GM12874 (cell line): ENCODE measurements at regions not wholly inside any gene's neighbourhood (a gene's known extent, or its start where the extent isn't known, plus 50 kb on each side); places are given as distances from the start of the nearest gene placed in this dataset.

Experiments
- TF ChIP-seq, protein P1 (sequence below): IDR thresholded peaks from 2 replicates; pipeline ENCODE4 v1.5.1; 2011; ENCODE audit warnings: low read depth, mild to moderate bottlenecking, control low read depth, low read length, moderate library complexity; ENCODE audit not compliant: insufficient read depth

DNA sequence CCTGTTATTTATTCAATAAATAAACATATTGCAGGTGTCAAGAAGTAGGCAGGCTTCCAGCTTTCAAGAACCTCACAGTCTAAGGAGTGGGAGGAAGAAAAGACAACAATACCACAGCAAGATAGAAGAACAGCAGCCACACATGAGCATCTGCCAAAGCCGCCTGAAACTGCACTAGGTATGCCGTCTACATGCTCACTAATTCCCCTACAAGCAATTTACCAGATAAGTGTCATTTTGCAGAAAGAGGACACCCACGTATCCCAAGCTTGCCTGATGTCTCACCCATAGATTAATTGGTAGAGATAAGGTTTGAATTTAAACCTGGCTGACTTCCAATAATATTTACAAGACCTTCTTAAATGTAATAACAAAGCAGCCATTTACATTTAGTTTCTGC is 439.4 kb upstream of the CPEB2 start:
- TF ChIP-seq, protein P1, sequence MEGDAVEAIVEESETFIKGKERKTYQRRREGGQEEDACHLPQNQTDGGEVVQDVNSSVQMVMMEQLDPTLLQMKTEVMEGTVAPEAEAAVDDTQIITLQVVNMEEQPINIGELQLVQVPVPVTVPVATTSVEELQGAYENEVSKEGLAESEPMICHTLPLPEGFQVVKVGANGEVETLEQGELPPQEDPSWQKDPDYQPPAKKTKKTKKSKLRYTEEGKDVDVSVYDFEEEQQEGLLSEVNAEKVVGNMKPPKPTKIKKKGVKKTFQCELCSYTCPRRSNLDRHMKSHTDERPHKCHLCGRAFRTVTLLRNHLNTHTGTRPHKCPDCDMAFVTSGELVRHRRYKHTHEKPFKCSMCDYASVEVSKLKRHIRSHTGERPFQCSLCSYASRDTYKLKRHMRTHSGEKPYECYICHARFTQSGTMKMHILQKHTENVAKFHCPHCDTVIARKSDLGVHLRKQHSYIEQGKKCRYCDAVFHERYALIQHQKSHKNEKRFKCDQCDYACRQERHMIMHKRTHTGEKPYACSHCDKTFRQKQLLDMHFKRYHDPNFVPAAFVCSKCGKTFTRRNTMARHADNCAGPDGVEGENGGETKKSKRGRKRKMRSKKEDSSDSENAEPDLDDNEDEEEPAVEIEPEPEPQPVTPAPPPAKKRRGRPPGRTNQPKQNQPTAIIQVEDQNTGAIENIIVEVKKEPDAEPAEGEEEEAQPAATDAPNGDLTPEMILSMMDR, result no peak

DNA sequence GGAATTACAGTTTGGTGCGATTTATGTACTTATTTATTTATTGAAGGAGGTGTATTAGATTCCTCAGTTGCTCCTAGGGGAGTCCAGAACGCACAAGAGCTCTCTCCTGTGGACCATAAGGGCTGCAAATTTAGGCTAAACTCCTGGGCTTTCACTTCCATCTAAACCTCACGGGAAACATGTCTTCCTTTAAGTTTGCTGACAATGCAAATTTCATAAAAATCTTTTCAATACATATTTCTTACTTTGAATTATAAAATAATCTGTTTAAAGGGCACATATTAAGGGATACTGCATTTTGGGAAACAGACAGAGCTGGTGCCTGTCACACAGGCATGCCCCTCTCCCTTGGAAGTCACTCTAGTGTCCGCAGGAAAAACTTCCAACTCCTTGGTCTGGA is 438.0 kb upstream of the CPEB2 start:
- TF ChIP-seq, protein P1, result no peak

DNA sequence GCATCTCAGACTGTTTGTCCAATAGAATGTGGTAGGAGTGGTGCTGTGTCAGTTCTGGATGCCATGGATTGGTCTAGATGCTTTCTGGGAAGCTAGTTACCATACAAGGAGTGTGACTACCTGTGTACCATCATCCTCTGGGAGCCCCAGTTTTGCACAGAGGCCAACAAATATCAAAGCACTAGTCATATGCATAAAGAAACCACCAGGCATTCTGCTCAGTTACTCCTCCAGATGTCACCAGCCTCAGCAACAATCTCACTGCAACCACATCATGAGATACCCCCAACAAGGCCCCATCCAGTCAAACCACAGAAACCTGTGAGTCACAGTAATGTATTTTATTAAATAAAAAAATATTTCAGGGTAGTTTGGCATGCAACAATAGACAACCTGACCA is 435.8 kb upstream of the CPEB2 start:
- TF ChIP-seq, protein P1, result no peak

DNA sequence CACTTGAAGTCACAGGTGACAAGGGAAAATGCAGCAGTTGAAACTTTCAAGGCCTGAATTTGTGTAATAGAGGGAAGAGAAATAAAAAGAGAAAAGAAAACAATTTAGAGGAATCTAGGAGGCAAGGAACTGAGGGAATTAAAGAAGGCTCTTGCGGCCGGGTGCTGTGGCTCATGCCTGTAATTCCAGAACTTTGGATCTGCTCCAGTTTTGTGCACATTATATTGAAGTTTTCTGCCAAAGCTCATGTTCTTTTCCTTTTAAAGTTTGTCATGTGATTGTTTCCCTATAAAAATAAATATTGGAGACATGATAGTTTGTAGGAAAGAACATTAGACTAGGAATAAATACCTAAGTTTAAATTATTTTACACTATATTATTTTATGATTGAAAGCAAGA is 433.9 kb upstream of the CPEB2 start:
- TF ChIP-seq, protein P1, result no peak

DNA sequence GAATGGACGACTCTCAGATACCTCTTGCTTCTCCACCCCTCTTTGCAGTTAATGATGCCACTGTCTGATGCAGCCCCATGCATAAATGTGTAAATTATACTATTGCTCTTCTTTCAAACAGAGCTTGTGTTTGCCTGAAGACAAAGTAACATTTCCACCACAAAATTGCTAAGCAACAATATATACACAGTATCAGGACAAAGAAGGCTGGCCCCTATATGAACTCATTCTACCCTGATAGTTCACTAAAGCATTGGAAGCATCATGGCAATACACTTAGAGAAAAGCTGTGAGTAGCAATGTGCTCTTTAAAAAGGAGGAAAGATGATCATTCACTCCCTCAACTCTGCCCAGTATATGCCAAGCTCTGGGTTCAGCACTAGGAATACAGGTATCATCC is 427.0 kb upstream of the CPEB2 start:
- TF ChIP-seq, protein P1, result no peak

DNA sequence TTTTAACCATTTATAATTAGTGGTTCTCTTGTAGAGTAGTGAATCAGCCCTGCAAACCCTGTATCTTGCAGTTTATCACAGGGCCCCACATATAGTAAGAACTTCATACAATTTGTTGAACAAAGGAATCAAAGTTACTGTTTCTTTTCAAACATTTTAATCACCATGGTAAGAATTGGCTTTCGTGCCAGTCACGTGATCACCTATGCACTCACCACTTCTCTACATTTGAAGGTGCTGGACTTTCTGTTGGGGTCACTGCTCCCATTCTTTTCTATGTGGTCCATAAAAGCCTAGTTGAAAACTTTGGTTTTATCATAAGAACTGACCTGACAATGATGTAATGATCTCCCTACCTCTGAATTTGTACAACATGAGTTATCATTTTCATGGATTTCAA is 426.4 kb upstream of the CPEB2 start:
- TF ChIP-seq, protein P1, result no peak

DNA sequence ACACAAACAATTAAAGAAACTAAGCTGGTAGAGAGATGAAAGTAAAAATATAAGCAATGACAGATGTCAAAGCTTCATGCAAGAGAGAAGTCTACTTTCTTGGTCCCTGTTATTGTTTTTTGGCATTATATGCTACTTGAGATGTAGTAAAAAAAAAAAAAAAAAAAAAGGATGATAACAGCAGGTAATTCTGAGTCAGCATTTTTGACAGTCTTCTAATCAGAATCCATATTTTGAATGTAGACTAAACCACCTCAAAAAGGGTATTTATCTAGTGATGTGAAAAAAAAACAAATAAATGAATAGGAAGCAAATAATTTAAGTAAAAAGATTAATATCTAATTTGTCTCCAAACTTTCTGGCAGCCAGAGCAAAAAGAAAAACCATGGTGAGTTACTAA is 422.2 kb upstream of the CPEB2 start:
- TF ChIP-seq, protein P1, result no peak

DNA sequence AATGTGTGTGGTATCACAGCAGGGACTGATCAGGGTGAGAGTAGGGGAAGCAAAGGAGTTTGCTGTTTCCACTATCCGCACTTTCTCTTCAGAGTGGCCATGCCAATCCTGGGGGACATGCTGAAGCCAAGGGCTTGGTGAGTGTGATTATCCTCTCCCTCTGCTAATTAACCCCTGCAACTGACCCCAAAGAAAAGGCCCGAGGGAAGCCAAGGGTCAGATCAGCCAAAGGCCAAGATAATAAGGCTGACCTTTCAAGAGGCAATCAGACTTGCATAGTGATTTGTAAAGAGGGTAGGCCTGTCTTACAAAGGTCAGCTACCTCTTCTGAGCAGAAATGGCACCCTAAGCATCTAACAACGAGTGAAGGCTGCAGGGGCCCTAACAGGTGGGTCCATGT is 420.5 kb upstream of the CPEB2 start:
- TF ChIP-seq, protein P1, result no peak
